K562 (cell line): ENCODE measurements at regions not wholly inside any gene's neighbourhood (a gene's known extent, or its start where the extent isn't known, plus 50 kb on each side); places are given as distances from the start of the nearest gene placed in this dataset.

ENCODE experiments used
- ATAC-seq: fragments of 200-7000 bp; cut with Tn5 transposase; 3 replicates; pipeline ENCODE4 v1.9.1; 2020; ENCODE audit warnings: moderate library complexity
- BruUV-seq: library from RNA; stranded (reverse); fragments of 400-500 nt; replicated peaks from 2 replicates; lab custom pipeline; 2021; lab: Mats Ljungman, UMichigan
- CTCF ChIA-PET: fragments of 300-600 bp; formaldehyde crosslinking; extraction: SDS; loops from one replicate; lab custom pipeline; 2021; ENCODE audit warnings: low intra/inter-chr PET ratio; lab: Yijun Ruan, JAX
- POLR2A ChIA-PET: fragments of 300-600, 350-650 bp; sonication (Branson Sonifier 250); formaldehyde crosslinking; extraction: SDS; loops from one replicate; lab custom pipeline; 2021; ENCODE audit warnings: antibody characterized with exemption, inconsistent platforms; lab: Yijun Ruan, JAX
- DNase-seq, 4 experiments: peaks; one replicate each; pipeline versions ENCODE4 v3.0.0 to v3.0.0-alpha.2; 2011 to 2018; ENCODE audit warnings: low spot score in 3 of 4, mixed read lengths in 3 of 4; ENCODE audit errors: extremely low read depth in 1 of 4
- FAIRE-seq: peaks from 2 replicates; lab custom pipeline; 2011; peaks lifted over from hg19 to GRCh38; lab: Jason Lieb, UNC
- H2AFZ ChIP-seq: 2 replicates; pipeline ENCODE4 v1.6.0; 2011; ENCODE audit warnings: low read depth, low read length, control low read depth, inconsistent platforms
- H3K27ac ChIP-seq: fragments of 200-600 bp; 3 replicates; pipeline ENCODE4 v1.8.0; 2011; ENCODE audit warnings: low read depth, mild to moderate bottlenecking, control low read depth, inconsistent platforms, low read length, moderate library complexity, mixed read lengths; ENCODE audit errors: extremely low read depth
- H3K27me3 ChIP-seq, 2 experiments: fragments of 300-600 bp in 1 of 2; 2 replicates in 1 of 2; 3 replicates in 1 of 2; pipeline versions ENCODE4 v1.6.0 to v1.8.0; 2011; ENCODE audit warnings: inconsistent platforms in 2 of 2, low read length in 2 of 2, mild to moderate bottlenecking in 1 of 2, mixed read lengths in 1 of 2, moderate library complexity in 1 of 2; ENCODE audit not compliant: control insufficient read depth in 2 of 2, insufficient read depth in 2 of 2
- H3K36me3 ChIP-seq: fragments of 300-600 bp; 3 replicates; pipeline ENCODE4 v1.8.0; 2011; ENCODE audit warnings: mild to moderate bottlenecking, low read length, inconsistent platforms; ENCODE audit not compliant: control insufficient read depth, insufficient read depth
- H3K4me1 ChIP-seq, 2 experiments: fragments of 200-600 bp in 1 of 2; replicated peaks in 1 of 2; 2 replicates in 1 of 2; 3 replicates in 1 of 2; pipeline versions ENCODE4 v1.5.1 to v1.8.0; 2011; ENCODE audit warnings: inconsistent platforms in 2 of 2, low read length in 2 of 2, mild to moderate bottlenecking in 1 of 2, mixed read lengths in 1 of 2, moderate library complexity in 1 of 2; ENCODE audit not compliant: control insufficient read depth in 2 of 2, insufficient read depth in 2 of 2
- H3K4me2 ChIP-seq: 2 replicates; pipeline ENCODE4 v1.6.1; 2011; ENCODE audit warnings: low read length, control low read depth, inconsistent platforms, mixed read lengths; ENCODE audit not compliant: insufficient read depth
- H3K4me3 ChIP-seq: fragments of 200-600 bp; sonication (generic), shearing (Covaris generic); 2 replicates; pipeline ENCODE4 v1.5.1; 2016; ENCODE audit warnings: control low read depth, inconsistent platforms
- H3K79me2 ChIP-seq: fragments of 200-600 bp; 3 replicates; pipeline ENCODE4 v1.8.0; 2011; ENCODE audit warnings: low read length, inconsistent platforms; ENCODE audit not compliant: control insufficient read depth, insufficient read depth
- H3K9ac ChIP-seq, 2 experiments: 2 replicates each; pipeline versions ENCODE4 v1.6.0 to v1.6.1; 2011; ENCODE audit warnings: low read depth in 2 of 2, low read length in 2 of 2, control low read depth in 1 of 2, inconsistent platforms in 1 of 2, mild to moderate bottlenecking in 1 of 2, mixed read lengths in 1 of 2; ENCODE audit not compliant: insufficient read depth in 1 of 2
- H3K9me1 ChIP-seq: one replicate; pipeline ENCODE4 v1.6.0; 2011; ENCODE audit warnings: inconsistent platforms, mild to moderate bottlenecking, low read length, moderate library complexity; ENCODE audit not compliant: control insufficient read depth, insufficient read depth
- H3K9me3 ChIP-seq: replicated peaks from 2 replicates; pipeline ENCODE4 v1.5.1; 2011; ENCODE audit warnings: low read depth, low read length, inconsistent platforms; ENCODE audit not compliant: control insufficient read depth, insufficient read depth
- H4K20me1 ChIP-seq: replicated peaks from 2 replicates; pipeline ENCODE4 v1.6.1; 2011; ENCODE audit warnings: low read length, inconsistent platforms, mixed read lengths; ENCODE audit not compliant: control insufficient read depth, insufficient read depth
- CEBPB ChIP-seq: fragments of 450-650 bp; IDR thresholded peaks from 2 replicates; pipeline ENCODE4 v1.6.1; 2016; ENCODE audit warnings: missing genetic modification characterization, missing compliant biosample characterization
- CREB3 ChIP-seq: fragments of 450-650 bp; conservative IDR thresholded peaks from 2 replicates; pipeline ENCODE4 v1.6.1; 2016; ENCODE audit warnings: missing genetic modification characterization, low read depth, mild to moderate bottlenecking, missing compliant biosample characterization, moderate library complexity
- E2F8 ChIP-seq: fragments of 450-650 bp; IDR thresholded peaks from 2 replicates; pipeline ENCODE4 v1.7.1; 2018; ENCODE audit warnings: mild to moderate bottlenecking, low read depth; ENCODE audit not compliant: partially characterized antibody
- HES1 ChIP-seq: fragments of 450-650 bp; IDR thresholded peaks from 2 replicates; pipeline ENCODE4 v1.6.1; 2016; ENCODE audit warnings: low read depth, mild to moderate bottlenecking, moderate library complexity
- HINFP ChIP-seq: fragments of 450-650 bp; conservative IDR thresholded peaks from 2 replicates; pipeline ENCODE4 v1.6.1; 2016; ENCODE audit warnings: missing genetic modification characterization, low read depth, mild to moderate bottlenecking, control low read depth, missing compliant biosample characterization
- NEUROD1 ChIP-seq: fragments of 150-350 bp; IDR thresholded peaks from 2 replicates; pipeline ENCODE4 v1.6.1; 2014; ENCODE audit warnings: borderline replicate concordance, low read length, low read depth; ENCODE audit not compliant: partially characterized antibody
- PTBP1 ChIP-seq: fragments of 200-400 bp; formaldehyde crosslinking; IDR thresholded peaks from 2 replicates; pipeline ENCODE4 v1.6.1; 2017; ENCODE audit warnings: low read depth, low read length
- RBM34 ChIP-seq: fragments of 200-400 bp; formaldehyde crosslinking; IDR thresholded peaks from 2 replicates; pipeline ENCODE4 v1.6.1; 2018; ENCODE audit warnings: low read length, borderline replicate concordance; ENCODE audit not compliant: insufficient read depth
- TGIF2 ChIP-seq: sonication (generic); formaldehyde crosslinking; IDR thresholded peaks from 2 replicates; pipeline ENCODE4 v1.8.1; 2022; ENCODE audit warnings: mild to moderate bottlenecking, missing genetic modification reagents, moderate library complexity
- ZNF518B ChIP-seq: fragments of 250-450 bp; sonication (Bioruptor Pico); IDR thresholded peaks from 2 replicates; pipeline ENCODE4 v1.5.0; 2021; ENCODE audit warnings: mild to moderate bottlenecking, moderate library complexity
- WGBS: fragments of 100-300 bp; shearing (Covaris generic); methylation state at CpG from one replicate; pipeline ENCODE4 v1.1.6; 2016; ENCODE audit warnings: low coverage, mixed read lengths; ENCODE audit not compliant: insufficient coverage; ENCODE audit errors: missing lambda C conversion rate; 5-methylcytosine and 5-hydroxymethylcytosine counted together
- in situ Hi-C: fragments of 300-500 bp; cut with MboI; formaldehyde crosslinking; loops from 4 replicates; pipeline ENCODE4 v1.15.0; 2018; ENCODE audit warnings: inconsistent platforms, mixed read lengths
- intact Hi-C: fragments of 100-400 bp; cut with micrococcal nuclease; formaldehyde crosslinking; loops from 2 replicates; pipeline ENCODE4 v1.14.2; 2022

- DNase-seq (no peak), FAIRE-seq (no peak), ATAC-seq (no peak)
- ChIA-PET POLR2A (interaction anchor here (0.5 to 0.6 kb wide), 2 partner anchors 133 to 1347 kb away, joined by 3 read pairs; no protein-coding TSS in a partner anchor), CTCF (no interaction called here)
- Histone ChIP-seq H3K27me3 (no peaks in the 10 kb centered on the region), H3K9me3 (no peaks in the 10 kb centered on the region), H3K27ac (no peak overlapping the region), H3K4me3 (no peak overlapping the region), H3K9ac (no peak overlapping the region), H3K9me1 (no peaks in the 10 kb centered on the region), H3K36me3 (no peaks in the 10 kb centered on the region), H3K79me2 (no peaks in the 10 kb centered on the region), H3K4me2 (no peak overlapping the region), H2AFZ (no peak overlapping the region), H3K4me1 (no peaks in the 10 kb centered on the region), H4K20me1 (no peaks in the 10 kb centered on the region)
- in situ Hi-C loops, result no loop called here
- intact Hi-C loops, result no loop called here
- no TSS peak for BruUV-seq
- 2% methylated on average over 3 of the region's 3 CpGs for WGBS
- TF ChIP-seq TGIF2 (CRISPR knock-in tag), result no peak
- TF ChIP-seq PTBP1, result no peak
- no peak for TF ChIP-seq HES1
- no peak for TF ChIP-seq HINFP
- no peak for TF ChIP-seq ZNF518B (CRISPR knock-in tag)
- TF ChIP-seq CREB3 (tag), result no peak
- TF ChIP-seq CEBPB (tag), result no peak
- TF ChIP-seq RBM34, result no peak
- TF ChIP-seq E2F8, result no peak
- no peak for TF ChIP-seq NEUROD1
Measured at GRCh38 chr12:80045594-80045993, 53.7 kb upstream of the OTOGL start.
